ENCODE measurements at regions not wholly inside any gene's neighbourhood (a gene's known extent, or its start where the extent isn't known, plus 50 kb on each side); places are given as distances from the start of the nearest gene placed in this dataset.
A peak's percentile ranks its signal among the peaks of the same experiment; 100 is the strongest.

GRCh38 chr5:136772491-136772890 is 407.1 kb upstream of the TRPC7 start:
- CTCF ChIA-PET: interaction anchor here (0.6 to 2.6 kb wide), 4 partner anchors 86 to 523 kb away, joined by 3 to 13 read pairs (median 8); partner anchors contain the start of gene TRPC7

DNA sequence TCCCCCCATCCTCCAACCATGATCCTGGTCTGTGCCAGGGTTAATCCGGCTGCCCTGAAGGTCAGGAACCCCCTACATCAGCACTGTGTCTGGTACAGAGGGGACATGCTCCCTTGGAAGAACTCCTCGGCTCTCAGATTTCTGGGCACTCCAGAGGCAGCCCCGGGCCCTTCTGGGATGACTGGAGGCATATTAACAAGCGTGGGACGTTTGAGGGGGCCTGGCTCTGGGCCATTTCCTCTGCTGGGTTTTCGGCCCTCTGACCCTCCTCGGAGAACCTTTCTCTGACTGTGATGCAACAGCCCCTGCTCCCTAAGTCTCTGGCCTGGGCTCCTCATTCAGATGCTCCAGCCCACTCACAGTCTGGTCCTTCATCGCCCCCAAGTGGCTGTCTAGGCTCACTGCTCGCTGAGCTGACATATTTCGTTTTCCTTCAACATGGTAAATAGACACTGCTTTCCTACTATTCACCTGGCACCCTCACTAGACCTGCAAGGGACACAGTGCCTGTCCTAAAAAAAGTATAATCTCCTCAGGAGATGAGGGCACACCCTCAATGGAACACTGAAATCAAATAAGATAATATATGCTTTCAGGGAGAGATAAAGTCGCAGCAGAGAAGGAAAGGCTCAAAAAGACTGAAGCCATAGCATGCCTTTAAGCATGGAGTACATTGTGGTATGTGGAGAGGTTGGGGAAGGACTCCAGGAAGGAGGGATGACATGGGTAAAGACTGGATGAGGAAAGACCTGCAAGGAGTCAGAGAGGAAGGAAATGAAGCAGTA is 404.7 kb upstream of the TRPC7 start:
- Histone ChIP-seq H3K4me1 (ENCODE audit: control insufficient read depth in 1 of 2, insufficient read depth in 2 of 2, low read depth in 1 of 2, low read length in 1 of 2) (no peaks in the 10 kb centered on the region; a peak in 1 of 4 replicates), H3K36me3 (replicated peaks in 1 of 2; ENCODE audit: control insufficient read depth in 1 of 2, insufficient read depth in 2 of 2, low read length in 1 of 2) (no peaks in the 10 kb centered on the region), H3K79me2 (ENCODE audit: insufficient read depth) (no peaks in the 10 kb centered on the region), H2AFZ (ENCODE audit: low read depth) (no peak overlapping the region), H3K27ac (ENCODE audit: low read depth in 2 of 2, low read length in 1 of 2) (no peak overlapping the region), H3F3A (replicated peaks; ENCODE audit: insufficient read depth) (no peaks in the 10 kb centered on the region), H3K4me3 (ENCODE audit: low read depth in 2 of 2, low read length in 1 of 2) (no peak overlapping the region; a peak in 1 of 4 replicates), H3K9me3 (no peaks in the 10 kb centered on the region), H3K27me3 (ENCODE audit: insufficient read depth) (no peaks in the 10 kb centered on the region; the same call in none of the 2 replicates), H3K9ac (no peak overlapping the region), H3K9me2 (no peaks in the 10 kb centered on the region), H4K20me1 (ENCODE audit: insufficient read depth) (no peaks in the 10 kb centered on the region), H3K4me2 (no peak overlapping the region)
- 24% methylated on average over 6 of the region's 11 CpGs for WGBS (ENCODE audit: low lambda C conversion rate)
- ChIA-PET POLR2A (no interaction called here), CTCF (interaction anchor here (0.6 to 5.1 kb wide), 56 partner anchors 9 to 939 kb away, joined by 3 to 98 read pairs (median 4); partner anchors contain the start of gene TRPC7)
- DNase-seq: peak; percentile 73
- TF ChIP-seq ELF1 (IDR thresholded peaks at IDR 0.05): no peak
- no peak for TF ChIP-seq ZBTB33 (IDR thresholded peaks at IDR 0.05; ENCODE audit: borderline replicate concordance, low read depth)
- TF ChIP-seq PBX3 (IDR thresholded peaks at IDR 0.05): no peak
- no peak for TF ChIP-seq MEF2A (IDR thresholded peaks at IDR 0.05; ENCODE audit: borderline replicate concordance, low read depth)
- TF ChIP-seq EZH2phosphoT487 (IDR thresholded peaks at IDR 0.05; ENCODE audit: borderline replicate concordance, low read depth): no peak
- TF ChIP-seq RFX5 (IDR thresholded peaks at IDR 0.05; ENCODE audit: low read length): no peak
- peak; percentile 92 for TF ChIP-seq RAD21 (IDR thresholded peaks at IDR 0.05; ENCODE audit: low read length)
- TF ChIP-seq, protein P1, sequence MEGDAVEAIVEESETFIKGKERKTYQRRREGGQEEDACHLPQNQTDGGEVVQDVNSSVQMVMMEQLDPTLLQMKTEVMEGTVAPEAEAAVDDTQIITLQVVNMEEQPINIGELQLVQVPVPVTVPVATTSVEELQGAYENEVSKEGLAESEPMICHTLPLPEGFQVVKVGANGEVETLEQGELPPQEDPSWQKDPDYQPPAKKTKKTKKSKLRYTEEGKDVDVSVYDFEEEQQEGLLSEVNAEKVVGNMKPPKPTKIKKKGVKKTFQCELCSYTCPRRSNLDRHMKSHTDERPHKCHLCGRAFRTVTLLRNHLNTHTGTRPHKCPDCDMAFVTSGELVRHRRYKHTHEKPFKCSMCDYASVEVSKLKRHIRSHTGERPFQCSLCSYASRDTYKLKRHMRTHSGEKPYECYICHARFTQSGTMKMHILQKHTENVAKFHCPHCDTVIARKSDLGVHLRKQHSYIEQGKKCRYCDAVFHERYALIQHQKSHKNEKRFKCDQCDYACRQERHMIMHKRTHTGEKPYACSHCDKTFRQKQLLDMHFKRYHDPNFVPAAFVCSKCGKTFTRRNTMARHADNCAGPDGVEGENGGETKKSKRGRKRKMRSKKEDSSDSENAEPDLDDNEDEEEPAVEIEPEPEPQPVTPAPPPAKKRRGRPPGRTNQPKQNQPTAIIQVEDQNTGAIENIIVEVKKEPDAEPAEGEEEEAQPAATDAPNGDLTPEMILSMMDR (IDR thresholded peaks at IDR 0.05): peak; percentile 91
- TF ChIP-seq USF1 (IDR thresholded peaks at IDR 0.05; ENCODE audit: borderline replicate concordance, low read depth): no peak
- TF ChIP-seq EP300 (IDR thresholded peaks at IDR 0.05; ENCODE audit: borderline replicate concordance in 1 of 2, low read depth in 1 of 2, low read length in 1 of 2): no peak
- TF ChIP-seq SMC3 (IDR thresholded peaks at IDR 0.05; ENCODE audit: low read depth, low read length): peak; percentile 84
- TF ChIP-seq FOXJ3 (CRISPR knock-in tag; IDR thresholded peaks at IDR 0.05): no peak
- no peak for TF ChIP-seq JUND (IDR thresholded peaks at IDR 0.05)
- no peak for TF ChIP-seq NFIC (IDR thresholded peaks at IDR 0.05; ENCODE audit: borderline replicate concordance)
- TF ChIP-seq TCF12 (IDR thresholded peaks at IDR 0.05): no peak
- no peak for TF ChIP-seq FOXM1 (IDR thresholded peaks at IDR 0.05; ENCODE audit: low read depth)
- TF ChIP-seq USF2 (IDR thresholded peaks at IDR 0.05; ENCODE audit: borderline replicate concordance, low read depth, low read length): no peak
- TF ChIP-seq TAF1 (IDR thresholded peaks at IDR 0.05; ENCODE audit: borderline replicate concordance, low read depth, low read length): no peak
- TF ChIP-seq RXRA (IDR thresholded peaks at IDR 0.05; ENCODE audit: borderline replicate concordance, low read depth): no peak
- TF ChIP-seq SIN3A (IDR thresholded peaks at IDR 0.05; ENCODE audit: borderline replicate concordance, low read depth, low read length): no peak

More at GRCh38 chr5:136772491-136772890, 407.1 kb upstream of the TRPC7 start:
- TF ChIP-seq GABPA (IDR thresholded peaks at IDR 0.05; ENCODE audit: low read depth): no peak
- no peaks in the 10 kb centered on the region for H3K9me2 ChIP-seq
- H3K27me3 ChIP-seq (ENCODE audit: insufficient read depth): no peaks in the 10 kb centered on the region; the same call in none of the 2 replicates
- no peaks in the 10 kb centered on the region for H3K36me3 ChIP-seq (replicated peaks in 1 of 2; ENCODE audit: control insufficient read depth in 1 of 2, insufficient read depth in 2 of 2, low read length in 1 of 2)
- POLR2A ChIA-PET: no interaction called here
- no peaks in the 10 kb centered on the region for H3K9me3 ChIP-seq
- no peak overlapping the region for H2AFZ ChIP-seq (ENCODE audit: low read depth)
- H3F3A ChIP-seq (replicated peaks; ENCODE audit: insufficient read depth): no peaks in the 10 kb centered on the region
- no peak overlapping the region for H3K27ac ChIP-seq (ENCODE audit: low read depth in 2 of 2, low read length in 1 of 2)
- no peak for DNase-seq
- H4K20me1 ChIP-seq (ENCODE audit: insufficient read depth): no peaks in the 10 kb centered on the region
- H3K4me1 ChIP-seq (ENCODE audit: control insufficient read depth in 1 of 2, insufficient read depth in 2 of 2, low read depth in 1 of 2, low read length in 1 of 2): no peaks in the 10 kb centered on the region
- no peak overlapping the region for H3K9ac ChIP-seq
- no peak overlapping the region for H3K4me2 ChIP-seq
- no peak overlapping the region for H3K4me3 ChIP-seq (ENCODE audit: low read depth in 2 of 2, low read length in 1 of 2)
- H3K79me2 ChIP-seq (ENCODE audit: insufficient read depth): no peaks in the 10 kb centered on the region
- 44% methylated on average over 1 of the region's 1 CpG for WGBS (ENCODE audit: low lambda C conversion rate)

Measured in SK-N-SH (cell line).